Mesothelial cell of epicardium (in vitro differentiated cells): ENCODE measurements at regions not wholly inside any gene's neighbourhood (a gene's known extent, or its start where the extent isn't known, plus 50 kb on each side); places are given as distances from the start of the nearest gene placed in this dataset.

Source experiments
- DNase-seq, 2 experiments: peaks; one replicate each; pipeline ENCODE4 v3.0.0; 2021; ENCODE audit warnings: low spot score in 2 of 2; ENCODE audit not compliant: unreplicated experiment in 2 of 2
- H3K27ac Mint-ChIP-seq: 2 replicates; pipeline ENCODE4 v1.8.0; 2021; ENCODE audit warnings: mixed read lengths
- H3K27me3 Mint-ChIP-seq: 2 replicates; pipeline ENCODE4 v1.8.0; 2021; ENCODE audit warnings: low read depth, mixed read lengths
- H3K36me3 Mint-ChIP-seq: 2 replicates; pipeline ENCODE4 v1.8.0; 2021; ENCODE audit warnings: mixed read lengths
- H3K4me1 Mint-ChIP-seq: 2 replicates; pipeline ENCODE4 v1.8.0; 2021; ENCODE audit warnings: mixed read lengths
- H3K4me3 Mint-ChIP-seq: 2 replicates; pipeline ENCODE4 v1.8.0; 2021; ENCODE audit warnings: mild to moderate bottlenecking, moderate library complexity, mixed read lengths
- H3K9me3 Mint-ChIP-seq: 2 replicates; pipeline ENCODE4 v1.8.0; 2021; ENCODE audit warnings: mixed read lengths
- CTCF ChIP-seq: fragments of 200-600 bp; sonication (generic); IDR thresholded peaks from one replicate; pipeline ENCODE4 v1.5.0; 2021; ENCODE audit warnings: antibody characterized with exemption; ENCODE audit not compliant: unreplicated experiment

DNA sequence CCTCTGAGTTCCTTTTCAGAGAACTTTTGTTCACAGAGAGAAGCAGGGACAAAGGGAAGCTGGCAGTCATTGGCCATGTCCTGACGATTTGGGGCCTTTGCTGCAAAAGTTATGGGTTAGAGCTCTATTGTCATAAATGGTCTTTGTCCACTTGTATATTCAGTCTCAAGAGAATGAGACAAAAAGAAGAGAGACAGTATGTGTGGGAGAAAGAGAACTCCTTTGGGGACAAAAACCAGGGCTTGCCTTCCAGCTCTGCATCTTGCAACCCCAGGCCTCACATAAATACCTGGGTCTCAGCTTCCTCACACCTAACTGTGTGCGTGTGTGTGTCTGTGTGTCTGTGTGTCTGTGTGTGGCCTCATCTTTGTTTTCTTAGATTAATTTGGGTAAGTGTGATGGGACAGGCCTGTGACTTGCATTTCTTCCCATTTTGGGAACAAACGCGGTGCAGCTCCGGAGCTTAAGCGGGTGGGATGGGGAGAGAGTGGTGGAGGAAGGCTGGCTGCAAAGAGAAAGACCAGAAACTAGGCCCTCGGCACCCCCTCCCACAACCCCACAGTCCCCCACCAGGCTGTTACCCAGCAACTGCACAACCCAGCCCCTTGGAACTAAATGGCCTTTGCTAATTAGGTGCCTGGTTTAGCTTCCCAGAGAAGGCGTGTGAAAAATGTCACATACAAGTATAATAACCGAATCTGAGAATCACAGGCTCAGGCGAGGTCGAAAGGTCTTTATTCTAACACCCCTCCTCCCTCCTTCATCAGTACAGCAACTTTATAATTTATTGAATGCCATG, 376.9 kb downstream of the CDK5RAP2 start:
- Mint-ChIP-seq H3K27ac (no peak overlapping the region), H3K9me3 (no peaks in the 10 kb centered on the region)

DNA sequence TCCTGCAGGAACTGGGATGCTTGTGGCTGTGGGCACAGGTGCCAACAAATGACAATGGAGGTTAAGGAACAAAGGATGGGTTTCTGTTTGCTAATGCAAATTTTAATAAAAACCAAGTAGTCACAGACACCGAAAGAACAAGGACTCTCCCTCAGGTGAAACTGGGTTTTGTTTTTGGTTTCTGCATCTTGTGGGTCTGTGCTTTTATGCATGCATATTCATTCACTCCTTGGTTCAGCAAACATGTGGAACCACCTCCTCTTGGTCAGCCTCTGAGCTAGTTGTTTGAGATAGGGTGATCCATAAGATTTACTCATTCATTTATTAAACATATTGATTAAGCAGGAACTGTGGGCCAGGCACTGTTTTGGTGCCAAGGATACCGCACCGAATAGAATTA, 381.9 kb downstream of the CDK5RAP2 start:
- Mint-ChIP-seq H3K27me3 (peaks cover 3% of the 10 kb centered on the region), H3K36me3 (no peaks in the 10 kb centered on the region), H3K27ac (no peak overlapping the region), H3K4me1 (no peaks in the 10 kb centered on the region), H3K9me3 (no peaks in the 10 kb centered on the region), H3K4me3 (no peak overlapping the region)
- DNase-seq = no peak
- TF ChIP-seq CTCF = no peak

More for the DNA sequence above, 376.9 kb downstream of the CDK5RAP2 start:
- H3K4me1 Mint-ChIP-seq = no peaks in the 10 kb centered on the region
- DNase-seq = no peak
- peaks cover 10% of the 10 kb centered on the region for H3K27me3 Mint-ChIP-seq
- H3K36me3 Mint-ChIP-seq = no peaks in the 10 kb centered on the region
- no peak overlapping the region for H3K4me3 Mint-ChIP-seq
- TF ChIP-seq CTCF = no peak

GRCh38 chr9:120197605-120198004, 382.4 kb downstream of the CDK5RAP2 start:
- Mint-ChIP-seq H3K27ac (no peak overlapping the region), H3K4me1 (no peaks in the 10 kb centered on the region), H3K36me3 (no peaks in the 10 kb centered on the region), H3K9me3 (no peaks in the 10 kb centered on the region), H3K4me3 (no peak overlapping the region), H3K27me3 (peaks cover 3% of the 10 kb centered on the region)
- no peak for TF ChIP-seq CTCF
- DNase-seq = no peak

GRCh38 chr9:120191141-120191540, 388.8 kb downstream of the CDK5RAP2 start:
- TF ChIP-seq CTCF = no peak
- H3K9me3 Mint-ChIP-seq = no peaks in the 10 kb centered on the region
- no peak overlapping the region for H3K27ac Mint-ChIP-seq
- DNase-seq = no peak
- no peaks in the 10 kb centered on the region for H3K36me3 Mint-ChIP-seq
- H3K4me3 Mint-ChIP-seq = no peak overlapping the region
- no peaks in the 10 kb centered on the region for H3K4me1 Mint-ChIP-seq
- H3K27me3 Mint-ChIP-seq = peaks cover 39% of the 10 kb centered on the region

DNA sequence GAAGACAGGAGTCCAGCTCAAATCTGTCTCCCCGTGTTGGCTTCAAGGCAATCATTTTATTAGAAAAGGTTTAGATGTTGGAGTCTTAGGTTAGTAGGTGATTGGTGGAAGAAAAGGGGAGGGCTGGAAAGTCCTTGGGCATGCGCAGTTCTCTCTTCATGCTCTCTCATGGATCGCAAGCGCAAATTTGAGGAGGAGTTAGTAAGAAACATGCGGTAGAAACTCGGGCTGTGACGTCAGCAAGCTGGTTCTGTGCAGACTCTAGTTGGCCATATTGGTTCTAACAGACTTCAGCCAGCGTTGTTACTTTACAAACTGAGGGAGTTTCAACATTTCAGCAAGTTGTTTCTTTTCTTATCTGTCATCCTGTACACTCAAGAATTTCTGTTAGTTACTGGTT, 392.2 kb downstream of the CDK5RAP2 start:
- Mint-ChIP-seq H3K27ac (no peak overlapping the region), H3K4me3 (no peak overlapping the region), H3K27me3 (peaks cover 56% of the 10 kb centered on the region), H3K4me1 (no peaks in the 10 kb centered on the region), H3K9me3 (no peaks in the 10 kb centered on the region), H3K36me3 (no peaks in the 10 kb centered on the region)
- TF ChIP-seq CTCF = no peak
- no peak for DNase-seq
